CD14-positive monocyte (primary cell): ENCODE measurements at regions not wholly inside any gene's neighbourhood (a gene's known extent, or its start where the extent isn't known, plus 50 kb on each side); places are given as distances from the start of the nearest gene placed in this dataset.

Source experiments
- DNase-seq, 3 donors: peaks; one replicate each; pipeline ENCODE4 v3.0.0-alpha.2; 2011 to 2022
- H2AFZ ChIP-seq: 2 replicates; pipeline ENCODE4 v1.6.0; 2012; ENCODE audit warnings: mild to moderate bottlenecking, low read depth, low read length, inconsistent platforms; ENCODE audit not compliant: insufficient read depth, poor library complexity, severe bottlenecking
- H3K27ac ChIP-seq, 2 donors: 1 replicate in 1 of 2; 2 replicates in 1 of 2; pipeline ENCODE4 v1.5.1; 2012 to 2013; ENCODE audit warnings: low read length in 2 of 2, control low read depth in 1 of 2, inconsistent platforms in 1 of 2, low read depth in 1 of 2, mild to moderate bottlenecking in 1 of 2
- H3K27me3 ChIP-seq, 2 donors: one replicate each; pipeline versions ENCODE4 v1.6.0 to v1.6.1; 2011 to 2013; ENCODE audit warnings: low read length in 2 of 2; ENCODE audit not compliant: control insufficient read depth in 2 of 2, insufficient read depth in 2 of 2
- H3K36me3 ChIP-seq, 2 donors: replicated peaks in 1 of 2; 1 replicate in 1 of 2; 2 replicates in 1 of 2; pipeline versions ENCODE4 v1.5.1 to v1.6.1; 2012 to 2013; ENCODE audit warnings: low read length in 2 of 2, control low read depth in 1 of 2, inconsistent platforms in 1 of 2, mild to moderate bottlenecking in 1 of 2; ENCODE audit not compliant: insufficient read depth in 2 of 2, control insufficient read depth in 1 of 2
- H3K4me1 ChIP-seq, 2 donors: 1 replicate in 1 of 2; 2 replicates in 1 of 2; pipeline versions ENCODE4 v1.5.1 to v1.6.1; 2012 to 2013; ENCODE audit warnings: low read length in 2 of 2, control low read depth in 1 of 2, inconsistent platforms in 1 of 2, mild to moderate bottlenecking in 1 of 2, moderate library complexity in 1 of 2; ENCODE audit not compliant: insufficient read depth in 2 of 2, control insufficient read depth in 1 of 2
- H3K4me2 ChIP-seq: replicated peaks from 2 replicates; pipeline ENCODE3; 2012; ENCODE audit warnings: low read length, moderate library complexity, mild to moderate bottlenecking; ENCODE audit not compliant: poor library complexity, severe bottlenecking; ENCODE audit errors: extremely low read depth
- H3K4me3 ChIP-seq, 3 experiments: fragments of 200-600 bp in 1 of 3; sonication (generic) in 1 of 3; replicated peaks in 1 of 3; 1 replicate in 2 of 3; 2 replicates in 1 of 3; pipeline ENCODE4 v1.5.1; 2011 to 2013; ENCODE audit warnings: low read length in 3 of 3, mild to moderate bottlenecking in 3 of 3, control low read depth in 2 of 3, low read depth in 2 of 3, inconsistent platforms in 1 of 3, moderate library complexity in 1 of 3
- H3K79me2 ChIP-seq: 2 replicates; pipeline ENCODE4 v1.6.0; 2012; ENCODE audit warnings: mild to moderate bottlenecking, control low read depth, inconsistent platforms, low read length, moderate library complexity; ENCODE audit not compliant: insufficient read depth
- H3K9ac ChIP-seq: 2 replicates; pipeline ENCODE4 v1.6.0; 2017; ENCODE audit warnings: low read length, mild to moderate bottlenecking; ENCODE audit not compliant: insufficient read depth, poor library complexity, severe bottlenecking
- H3K9me3 ChIP-seq, 2 donors: replicated peaks in 1 of 2; 1 replicate in 1 of 2; 2 replicates in 1 of 2; pipeline versions ENCODE4 v1.5.1 to v1.6.1; 2012 to 2013; ENCODE audit warnings: low read length in 2 of 2, control low read depth in 1 of 2; ENCODE audit not compliant: control insufficient read depth in 1 of 2, insufficient read depth in 1 of 2
- H4K20me1 ChIP-seq: 2 replicates; pipeline ENCODE4 v1.6.0; 2012; ENCODE audit warnings: mild to moderate bottlenecking, low read length, control low read depth, moderate library complexity; ENCODE audit not compliant: insufficient read depth
- H3K27ac Mint-ChIP-seq, 7 donors: one replicate each; pipeline ENCODE4 v1.8.0; 2020; ENCODE audit warnings: mild to moderate bottlenecking in 7 of 7, mixed read lengths in 7 of 7, moderate library complexity in 6 of 7, inconsistent platforms in 2 of 7
- H3K27me3 Mint-ChIP-seq, 3 donors: one replicate each; pipeline ENCODE4 v1.8.0; 2021 to 2022; ENCODE audit warnings: low read depth in 3 of 3, mild to moderate bottlenecking in 3 of 3, mixed read lengths in 3 of 3, moderate library complexity in 3 of 3, inconsistent platforms in 1 of 3
- H3K36me3 Mint-ChIP-seq, 2 donors: one replicate each; pipeline ENCODE4 v1.8.0; 2020; ENCODE audit warnings: mixed read lengths in 2 of 2, inconsistent platforms in 1 of 2, mild to moderate bottlenecking in 1 of 2
- H3K4me1 Mint-ChIP-seq: one replicate; pipeline ENCODE4 v1.8.0; 2020; ENCODE audit warnings: mild to moderate bottlenecking, mixed read lengths
- H3K4me3 Mint-ChIP-seq, 2 donors: one replicate each; pipeline ENCODE4 v1.8.0; 2020; ENCODE audit warnings: mild to moderate bottlenecking in 2 of 2, mixed read lengths in 2 of 2, moderate library complexity in 1 of 2
- H3K9me3 Mint-ChIP-seq, 7 donors: one replicate each; pipeline ENCODE4 v1.8.0; 2020 to 2022; ENCODE audit warnings: mixed read lengths in 7 of 7, mild to moderate bottlenecking in 6 of 7, moderate library complexity in 6 of 7, inconsistent platforms in 2 of 7
- WGBS: methylation state at CpG from one replicate; pipeline ENCODE4 v1.1.5; 2013; ENCODE audit warnings: missing lambda C conversion rate; ENCODE audit not compliant: insufficient coverage; 5-methylcytosine and 5-hydroxymethylcytosine counted together
- intact Hi-C, 2 donors: fragments of 100-400 bp; cut with micrococcal nuclease; formaldehyde crosslinking; loops; one replicate each; pipeline versions ENCODE4 v1.15.0 to v1.15.1; 2023
- TF ChIP-seq, protein P1 (sequence below): fragments of 200-600 bp; IDR thresholded peaks from one replicate; pipeline ENCODE4 v1.8.0; 2022; ENCODE audit warnings: antibody characterized with exemption, mild to moderate bottlenecking

DNA sequence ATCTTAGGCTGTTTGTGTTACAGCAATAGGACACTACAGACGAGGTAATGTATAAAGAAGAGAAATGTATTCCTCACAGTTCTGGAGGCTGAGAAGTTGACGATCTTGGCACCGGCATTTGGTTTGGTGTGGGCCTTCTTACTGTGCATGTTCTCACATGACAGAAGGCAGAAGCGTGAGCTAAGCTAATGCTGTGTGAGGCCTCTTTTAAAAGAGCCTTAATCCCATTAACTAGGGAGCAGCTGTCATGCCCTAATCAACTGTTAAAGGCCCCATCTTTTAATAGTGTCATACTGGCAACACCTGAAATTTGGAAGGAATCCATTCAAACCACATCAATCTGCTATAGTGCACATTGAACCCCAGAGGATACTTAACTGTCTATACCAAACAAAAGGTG is 992.9 kb downstream of the GALC start:
- Histone ChIP-seq H3K4me3 (no peak overlapping the region), H3K79me2 (no peaks in the 10 kb centered on the region), H3K27me3 (no peaks in the 10 kb centered on the region), H3K36me3 (no peaks in the 10 kb centered on the region), H2AFZ (no peak overlapping the region), H3K27ac (no peak overlapping the region), H3K4me1 (no peaks in the 10 kb centered on the region), H3K9ac (no peak overlapping the region), H3K4me2 (no peak overlapping the region), H3K9me3 (no peaks in the 10 kb centered on the region), H4K20me1 (no peaks in the 10 kb centered on the region)
- TF ChIP-seq, protein P1, sequence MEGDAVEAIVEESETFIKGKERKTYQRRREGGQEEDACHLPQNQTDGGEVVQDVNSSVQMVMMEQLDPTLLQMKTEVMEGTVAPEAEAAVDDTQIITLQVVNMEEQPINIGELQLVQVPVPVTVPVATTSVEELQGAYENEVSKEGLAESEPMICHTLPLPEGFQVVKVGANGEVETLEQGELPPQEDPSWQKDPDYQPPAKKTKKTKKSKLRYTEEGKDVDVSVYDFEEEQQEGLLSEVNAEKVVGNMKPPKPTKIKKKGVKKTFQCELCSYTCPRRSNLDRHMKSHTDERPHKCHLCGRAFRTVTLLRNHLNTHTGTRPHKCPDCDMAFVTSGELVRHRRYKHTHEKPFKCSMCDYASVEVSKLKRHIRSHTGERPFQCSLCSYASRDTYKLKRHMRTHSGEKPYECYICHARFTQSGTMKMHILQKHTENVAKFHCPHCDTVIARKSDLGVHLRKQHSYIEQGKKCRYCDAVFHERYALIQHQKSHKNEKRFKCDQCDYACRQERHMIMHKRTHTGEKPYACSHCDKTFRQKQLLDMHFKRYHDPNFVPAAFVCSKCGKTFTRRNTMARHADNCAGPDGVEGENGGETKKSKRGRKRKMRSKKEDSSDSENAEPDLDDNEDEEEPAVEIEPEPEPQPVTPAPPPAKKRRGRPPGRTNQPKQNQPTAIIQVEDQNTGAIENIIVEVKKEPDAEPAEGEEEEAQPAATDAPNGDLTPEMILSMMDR, result no peak
- Mint-ChIP-seq H3K27me3 (peaks cover 0 to 1% (median 0%) of the 10 kb centered on the region in 3 donors), H3K4me3 (no peak overlapping the region), H3K9me3 (peaks cover 0 to 4% (median 0%) of the 10 kb centered on the region in 7 donors), H3K4me1 (no peaks in the 10 kb centered on the region), H3K36me3 (no peaks in the 10 kb centered on the region), H3K27ac (no peak overlapping the region)
- WGBS, result 93% methylated on average over 2 of the region's 4 CpGs
- intact Hi-C loops, result no loop called here
- no peak for DNase-seq

DNA sequence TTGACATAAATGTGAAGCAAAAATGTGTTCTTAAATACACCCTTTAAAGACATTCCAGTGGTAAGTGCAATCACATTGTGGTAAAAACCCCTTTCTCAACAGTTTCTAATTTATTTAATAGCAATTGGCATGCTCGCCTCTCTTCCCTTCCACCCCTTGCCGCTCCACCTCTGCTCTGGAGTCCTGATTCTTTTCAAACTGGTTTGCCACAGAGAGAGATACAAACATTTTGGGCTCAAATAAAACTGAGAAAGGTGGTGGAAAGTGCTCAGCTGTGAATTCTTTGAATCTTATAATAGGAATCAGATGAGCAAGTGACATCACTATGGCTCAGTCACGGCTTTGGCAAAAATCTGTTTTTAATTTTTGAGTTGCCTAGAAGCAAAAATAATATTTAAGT is 993.9 kb downstream of the GALC start:
- TF ChIP-seq, protein P1, result no peak

More for the DNA sequence above, 993.9 kb downstream of the GALC start:
- Histone ChIP-seq H3K9me3 (no peaks in the 10 kb centered on the region), H3K4me3 (no peak overlapping the region), H3K36me3 (no peaks in the 10 kb centered on the region), H3K4me2 (no peak overlapping the region), H2AFZ (no peak overlapping the region), H4K20me1 (no peaks in the 10 kb centered on the region), H3K27me3 (no peaks in the 10 kb centered on the region), H3K79me2 (no peaks in the 10 kb centered on the region), H3K4me1 (no peaks in the 10 kb centered on the region), H3K9ac (no peak overlapping the region), H3K27ac (no peak overlapping the region)
- peaks cover 0 to 1% (median 0%) of the 10 kb centered on the region in 3 donors for H3K27me3 Mint-ChIP-seq
- peak overlapping the region in 1 of 7 donors; percentile 15 for H3K27ac Mint-ChIP-seq
- H3K4me1 Mint-ChIP-seq, result no peaks in the 10 kb centered on the region
- H3K4me3 Mint-ChIP-seq, result no peak overlapping the region
- no peak for DNase-seq
- no peaks in the 10 kb centered on the region for H3K36me3 Mint-ChIP-seq
- H3K9me3 Mint-ChIP-seq, result peaks cover 0 to 4% (median 0%) of the 10 kb centered on the region in 7 donors
- intact Hi-C loops, result no loop called here
- 60% methylated on average over 1 of the region's 3 CpGs for WGBS
